PC-3 (cell line): ENCODE measurements at regions not wholly inside any gene's neighbourhood (a gene's known extent, or its start where the extent isn't known, plus 50 kb on each side); places are given as distances from the start of the nearest gene placed in this dataset.

Source experiments
- CTCF ChIP-seq: fragments of 300-600 bp; sonication (generic); conservative IDR thresholded peaks from 2 replicates; pipeline ENCODE4 v1.5.1; 2017; ENCODE audit warnings: antibody characterized with exemption, low read depth, mild to moderate bottlenecking, low read length
- EZH2 ChIP-seq: fragments of 300-600 bp; sonication (generic); IDR thresholded peaks from one replicate; pipeline ENCODE4 v1.6.1; 2017; ENCODE audit warnings: antibody characterized with exemption, mild to moderate bottlenecking, low read length; ENCODE audit not compliant: unreplicated experiment
- EZH2phosphoT487 ChIP-seq: fragments of 300-600 bp; sonication (generic); IDR thresholded peaks from 2 replicates; pipeline ENCODE4 v1.6.1; 2018; ENCODE audit warnings: mild to moderate bottlenecking, antibody characterized with exemption, low read length, borderline replicate concordance

GRCh38 chr2:42865884-42866881 is 73.8 kb upstream of the HAAO start:
- no peak for TF ChIP-seq CTCF
- TF ChIP-seq EZH2phosphoT487 = no peak
- TF ChIP-seq EZH2 = no peak
